ENCODE measurements at regions not wholly inside any gene's neighbourhood (a gene's known extent, or its start where the extent isn't known, plus 50 kb on each side); places are given as distances from the start of the nearest gene placed in this dataset.

- DNase-seq: no peak
Observed at GRCh38 chr15:31932576-31932975, 97.7 kb upstream of the CHRNA7 start.

- DNase-seq: no peak
Observed at GRCh38 chr15:31934821-31935220, 95.5 kb upstream of the CHRNA7 start.

GRCh38 chr15:31953478-31953877, 76.8 kb upstream of the CHRNA7 start:
- no peak for DNase-seq

GRCh38 chr15:31954374-31955172, 75.7 kb upstream of the CHRNA7 start:
- no peak for DNase-seq

- DNase-seq: no peak
Observed at GRCh38 chr15:31955734-31956133, 74.6 kb upstream of the CHRNA7 start.

GRCh38 chr15:31957581-31957980, 72.7 kb upstream of the CHRNA7 start:
- no peak for DNase-seq

GRCh38 chr15:31964586-31965307, 65.6 kb upstream of the CHRNA7 start:
- no peak for DNase-seq

GRCh38 chr15:31970007-31970406, 60.3 kb upstream of the CHRNA7 start:
- no peak for DNase-seq

GRCh38 chr15:31973197-31973596, 57.1 kb upstream of the CHRNA7 start:
- no peak for DNase-seq

- DNase-seq: no peak
Observed at GRCh38 chr15:31974154-31974794, 56.0 kb upstream of the CHRNA7 start.

GRCh38 chr15:31974855-31975829, 55.2 kb upstream of the CHRNA7 start:
- DNase-seq: peak; percentile 72

GRCh38 chr15:31975830-31976229, 54.5 kb upstream of the CHRNA7 start:
- DNase-seq: no peak

GRCh38 chr15:31977138-31977537, 53.2 kb upstream of the CHRNA7 start:
- DNase-seq: no peak

- peak; percentile 29 for DNase-seq
Observed at GRCh38 chr15:31977812-31978661, 52.3 kb upstream of the CHRNA7 start.
